HPDE6-E6E7 (cell line): ENCODE measurements at regions not wholly inside any gene's neighbourhood (a gene's known extent, or its start where the extent isn't known, plus 50 kb on each side); places are given as distances from the start of the nearest gene placed in this dataset.

Source experiments
- DNase-seq: peaks from one replicate; pipeline ENCODE4 v3.0.0; 2011; ENCODE audit warnings: missing footprints; ENCODE audit errors: extremely low spot score

DNA sequence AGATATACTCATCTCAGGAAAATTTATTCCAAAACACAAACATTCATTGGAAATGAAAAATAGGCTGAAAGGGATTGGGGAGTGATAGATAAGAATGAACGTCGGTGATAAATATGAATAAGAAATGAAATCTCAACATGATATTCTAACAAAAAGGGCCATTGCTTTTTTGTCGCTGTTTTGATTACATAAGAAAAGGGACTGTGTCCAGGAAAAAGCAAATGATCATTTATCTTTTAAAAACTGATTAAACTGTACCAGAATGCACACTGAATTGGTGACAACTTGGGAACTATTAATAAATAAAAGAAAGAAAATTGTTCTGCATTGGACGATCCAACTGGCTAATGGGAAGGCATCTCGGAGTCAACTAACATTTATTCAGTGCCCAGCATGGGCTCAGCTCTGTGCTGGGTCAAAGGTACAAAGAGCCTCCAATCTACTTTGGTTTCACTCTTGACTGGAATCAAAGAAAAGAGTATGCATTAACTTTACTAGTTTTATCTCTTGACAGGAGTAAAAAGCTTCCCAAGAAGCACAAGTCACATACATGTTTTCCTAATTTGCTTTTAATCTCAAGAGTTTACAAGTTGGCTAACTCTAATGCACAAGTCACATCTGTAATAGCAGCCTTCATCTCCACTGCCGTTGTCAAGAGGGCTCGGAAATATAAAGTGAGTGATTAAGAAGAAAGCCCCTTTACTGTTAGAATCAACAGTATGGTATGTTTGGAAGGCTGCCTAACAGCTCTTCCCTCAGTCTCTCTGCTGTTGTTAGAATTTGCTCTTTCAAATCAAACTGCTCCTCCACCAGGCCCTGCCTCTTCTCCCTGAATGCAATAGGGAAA lies 280.0 kb downstream of the IGSF11 start:
- no peak for DNase-seq

DNA sequence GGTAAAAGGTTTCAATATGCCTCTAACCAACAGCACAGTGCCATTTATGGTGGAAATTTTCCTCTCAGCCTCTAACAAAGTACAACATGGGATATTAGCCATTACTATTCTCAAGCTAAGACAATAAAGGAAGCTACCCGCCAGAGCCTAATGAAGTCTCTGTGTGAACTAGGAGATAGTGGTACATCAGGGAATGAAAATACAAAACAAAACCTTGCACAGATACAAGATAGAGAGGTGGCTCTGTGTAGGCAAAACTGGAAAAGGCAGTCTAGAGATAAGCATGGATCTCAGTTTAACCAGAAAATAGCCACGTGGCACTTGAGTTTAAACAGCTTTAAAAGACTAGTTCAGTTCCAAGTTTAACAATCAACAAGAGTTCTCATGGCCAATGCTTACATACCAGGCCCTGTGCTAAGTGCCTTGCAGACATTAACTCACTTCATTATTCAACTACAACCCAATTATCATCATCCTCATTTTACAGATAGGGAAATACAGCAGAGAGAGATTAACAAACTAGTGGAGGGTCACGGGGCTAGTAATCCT lies 279.3 kb downstream of the IGSF11 start:
- no peak for DNase-seq

DNA sequence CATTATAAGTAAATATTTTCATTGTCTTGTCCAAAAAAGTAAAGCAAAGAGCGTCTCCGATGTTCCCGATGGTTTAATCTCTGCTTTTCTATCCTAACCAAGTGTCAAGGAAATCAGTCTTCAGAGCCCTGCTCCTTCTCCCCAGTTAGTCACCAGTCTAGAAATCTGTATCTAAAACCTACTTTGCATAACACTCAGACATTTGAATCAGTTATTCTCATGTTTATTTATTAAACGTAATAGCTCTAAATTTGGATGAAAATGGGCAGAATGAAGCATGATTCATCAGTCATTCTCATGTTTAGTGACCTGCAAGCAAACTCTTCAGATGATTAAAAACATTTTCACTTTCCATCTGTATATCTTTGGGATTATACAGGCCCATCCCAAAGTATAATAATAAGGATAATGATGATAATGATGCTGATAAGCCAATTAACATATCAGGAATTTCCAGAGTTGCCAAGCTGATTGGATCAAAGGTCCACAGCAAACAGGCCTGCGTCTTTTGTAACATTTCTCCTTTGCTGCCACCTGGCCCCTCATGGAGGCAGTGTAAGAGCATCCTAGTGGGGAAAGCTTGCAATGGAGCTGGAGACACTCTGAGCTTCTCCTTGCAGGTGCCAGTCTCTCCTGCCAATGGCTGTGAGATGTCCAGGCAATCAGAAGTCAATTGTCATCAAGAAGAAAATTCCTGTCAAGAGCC lies 273.9 kb downstream of the IGSF11 start:
- DNase-seq: no peak

DNA sequence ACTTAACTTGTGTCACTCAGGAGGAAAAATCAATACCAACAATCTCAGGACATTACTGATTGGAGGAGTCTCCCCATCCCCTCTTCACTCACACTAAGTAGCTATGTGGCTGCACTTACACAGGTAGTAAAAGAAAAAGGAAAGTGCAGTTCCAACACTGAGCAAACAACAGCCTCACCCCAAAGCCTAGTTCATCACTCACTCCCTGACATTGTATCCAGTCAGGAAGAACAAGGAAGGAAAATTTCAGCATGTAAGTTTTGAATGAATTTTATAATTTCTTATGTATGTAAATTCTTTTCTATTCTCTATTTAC lies 273.4 kb downstream of the IGSF11 start:
- no peak for DNase-seq

DNA sequence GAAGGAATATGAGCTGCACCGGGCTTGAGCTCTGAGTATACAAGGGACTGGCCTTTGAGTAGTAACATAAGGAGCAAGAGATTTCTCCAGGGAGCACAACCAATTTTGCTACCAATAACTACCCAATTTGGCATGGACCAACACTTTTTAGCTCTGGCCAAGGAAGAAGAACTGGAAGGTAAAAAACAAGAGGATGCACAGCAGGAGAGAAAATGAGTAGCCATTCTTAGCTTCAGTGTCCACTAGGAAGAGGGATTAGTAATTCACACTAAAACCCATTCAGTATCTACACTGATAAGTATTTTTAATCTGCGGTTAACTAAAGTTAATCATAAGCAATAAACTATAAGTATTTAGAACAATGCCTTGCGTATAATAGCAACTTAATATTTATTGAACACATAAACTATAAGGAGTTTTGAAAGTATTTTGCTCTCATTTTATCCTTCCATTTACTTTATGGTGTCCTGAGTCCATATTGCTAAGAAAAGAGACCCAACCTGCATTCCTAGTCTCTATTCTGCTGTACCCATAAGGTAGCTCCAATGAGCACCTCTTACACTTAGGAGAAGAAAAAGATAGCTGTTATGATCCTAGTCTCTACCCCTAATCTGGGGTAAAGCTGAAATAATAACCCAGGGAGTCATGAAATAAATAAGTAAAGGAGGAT lies 268.9 kb downstream of the IGSF11 start:
- DNase-seq: no peak

DNA sequence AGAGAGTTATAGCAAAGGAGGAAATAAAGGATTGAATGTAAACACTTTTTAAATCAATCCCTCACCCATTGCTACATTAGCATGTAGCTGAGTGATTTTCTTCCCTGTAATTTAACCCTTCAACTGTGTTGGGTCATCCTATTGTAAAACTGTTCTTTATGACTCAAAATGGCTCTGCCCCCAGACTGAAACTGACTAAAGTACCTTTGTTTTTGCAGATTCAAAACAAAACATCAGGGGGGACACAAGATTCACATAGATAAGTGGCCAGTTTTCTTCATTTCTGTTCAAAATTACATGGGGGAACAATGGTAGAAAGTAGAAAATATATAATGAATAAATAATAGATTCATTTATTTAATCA lies 268.4 kb downstream of the IGSF11 start:
- no peak for DNase-seq

DNA sequence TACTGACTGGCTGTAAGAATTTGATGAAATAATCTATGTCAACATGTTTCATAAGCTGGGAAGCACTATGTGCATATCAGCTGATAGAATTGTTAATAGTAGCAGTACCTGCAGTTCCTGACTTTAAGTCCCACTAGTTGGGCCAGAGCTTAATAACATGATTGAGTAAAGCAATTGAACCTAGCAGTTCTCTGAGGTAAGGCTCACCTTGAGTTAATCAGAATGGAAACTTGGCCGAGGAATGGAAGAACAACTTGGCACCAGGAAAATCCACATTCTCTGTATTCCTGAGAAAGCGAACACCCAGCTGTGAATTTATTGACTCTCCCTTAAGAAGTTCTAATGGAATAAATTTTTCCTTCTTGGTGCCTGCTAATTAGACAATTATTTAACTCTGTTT lies 262.6 kb downstream of the IGSF11 start:
- DNase-seq: no peak

DNA sequence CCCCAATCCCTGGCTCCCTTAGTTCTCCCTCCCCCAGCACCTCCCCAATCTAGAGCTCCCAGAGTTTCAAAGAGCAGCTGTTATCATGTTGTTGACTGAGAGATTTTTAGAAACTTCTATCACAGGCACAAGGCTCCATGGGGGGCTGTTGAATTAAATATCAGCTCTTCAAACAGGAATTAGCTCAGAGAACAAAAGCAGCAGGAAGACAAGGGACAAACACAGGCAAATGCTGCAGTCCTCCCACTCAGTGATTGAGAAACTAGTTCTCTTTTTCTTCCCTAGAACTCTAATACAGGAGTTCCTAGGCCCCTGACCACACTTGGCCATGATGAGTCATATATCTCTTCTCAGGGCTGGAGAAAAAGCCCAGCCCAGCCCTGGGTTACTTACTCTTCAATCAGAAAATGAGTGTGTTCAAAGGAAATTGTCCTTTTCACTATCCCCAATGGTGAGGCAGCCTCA lies 262.1 kb downstream of the IGSF11 start:
- peak; percentile 8 for DNase-seq

DNA sequence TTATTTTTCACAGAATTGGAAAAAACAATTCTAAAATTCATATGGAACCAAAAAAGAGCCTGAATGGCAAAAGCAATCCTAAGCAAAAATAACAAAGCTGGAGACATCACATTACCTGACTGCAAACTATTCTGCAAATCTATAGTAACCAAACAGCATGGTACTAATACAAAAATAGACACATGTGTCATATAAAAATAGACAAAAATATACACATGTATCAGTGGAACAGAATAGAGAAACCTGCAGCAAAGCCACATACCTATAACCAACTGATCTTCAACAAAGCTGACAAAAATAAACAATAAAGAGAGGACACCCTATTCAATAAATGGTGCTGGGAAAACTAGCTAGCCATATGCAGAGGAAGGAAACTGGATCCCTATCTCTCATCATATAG lies 259.6 kb downstream of the IGSF11 start:
- DNase-seq: no peak

DNA sequence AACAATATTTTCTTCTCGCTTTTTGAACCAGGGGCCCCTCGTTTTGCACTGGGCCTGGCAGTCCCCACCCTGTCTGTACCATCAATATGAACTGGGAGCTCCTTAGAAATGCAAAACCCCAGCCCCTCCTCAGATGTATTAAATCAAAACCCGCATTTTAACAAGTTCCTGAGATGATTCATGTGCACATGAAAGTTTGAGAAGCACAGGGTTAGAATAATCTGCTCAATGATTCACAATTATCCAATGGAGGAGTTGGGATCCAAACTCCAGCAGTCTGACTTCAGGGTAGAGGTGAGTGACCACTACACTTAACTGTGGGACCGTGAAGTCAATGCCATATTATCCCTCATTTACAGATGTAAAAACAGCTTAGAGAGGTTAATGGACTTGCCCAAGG lies 256.4 kb downstream of the IGSF11 start:
- no peak for DNase-seq

DNA sequence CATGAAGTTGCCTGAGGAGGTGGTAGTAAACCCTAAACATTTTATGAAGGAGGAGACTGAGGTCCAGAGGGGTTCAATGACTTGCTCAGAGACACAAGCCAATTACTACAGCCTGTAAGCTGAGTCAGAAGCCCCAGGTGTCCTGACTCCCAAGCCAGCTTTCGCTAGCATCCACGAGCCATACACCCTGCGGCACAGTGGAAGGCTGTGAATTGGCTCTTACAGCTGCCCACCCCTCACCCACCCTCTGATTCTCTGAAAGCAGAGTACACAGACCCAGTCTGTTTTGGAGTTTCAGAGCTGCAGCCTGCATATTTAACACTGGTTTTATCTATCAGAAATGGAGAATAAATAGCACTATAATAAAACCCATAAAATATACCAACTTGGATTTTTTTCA lies 253.4 kb downstream of the IGSF11 start:
- DNase-seq: no peak

DNA sequence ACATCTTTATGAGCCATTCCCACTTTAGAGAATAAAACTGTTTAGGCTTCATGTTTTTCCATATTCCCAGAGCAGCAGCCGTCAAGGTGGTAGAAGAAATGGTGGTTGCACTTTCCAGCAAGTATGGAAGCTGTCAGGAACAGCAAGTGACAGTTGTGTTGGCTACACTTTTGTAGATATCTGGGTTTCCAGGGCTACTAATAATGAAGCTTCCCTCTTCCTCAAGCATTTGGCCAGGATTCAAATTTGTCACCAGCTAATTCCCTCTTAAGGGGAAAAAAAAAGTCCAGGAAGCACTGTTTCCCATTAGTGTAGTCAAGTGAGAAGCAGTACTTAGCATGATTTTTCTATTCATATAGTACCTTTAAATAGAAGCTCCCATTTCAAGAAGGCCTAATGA lies 252.8 kb downstream of the IGSF11 start:
- no peak for DNase-seq

DNA sequence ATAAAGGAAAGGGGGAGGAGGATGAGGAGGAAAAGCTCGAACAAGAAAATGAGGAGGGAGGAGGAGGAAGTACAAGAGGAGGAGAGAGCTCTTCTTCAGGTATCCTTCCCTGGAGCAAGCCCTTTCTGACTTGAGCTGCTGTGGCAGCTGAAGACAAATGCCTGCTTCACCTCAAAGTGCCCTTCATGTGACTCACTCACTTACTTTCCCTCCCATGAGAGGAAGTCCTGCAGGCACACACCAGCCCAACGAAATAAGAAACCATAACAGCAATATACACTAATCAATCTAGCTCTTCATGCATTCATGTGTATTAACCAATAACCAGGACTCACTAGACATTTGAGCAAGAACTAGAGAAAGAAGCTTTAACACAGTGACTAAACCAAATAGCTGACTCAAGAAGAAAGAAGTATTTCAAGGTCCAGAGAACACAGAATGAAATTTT lies 251.9 kb downstream of the IGSF11 start:
- peak; percentile 58 for DNase-seq

DNA sequence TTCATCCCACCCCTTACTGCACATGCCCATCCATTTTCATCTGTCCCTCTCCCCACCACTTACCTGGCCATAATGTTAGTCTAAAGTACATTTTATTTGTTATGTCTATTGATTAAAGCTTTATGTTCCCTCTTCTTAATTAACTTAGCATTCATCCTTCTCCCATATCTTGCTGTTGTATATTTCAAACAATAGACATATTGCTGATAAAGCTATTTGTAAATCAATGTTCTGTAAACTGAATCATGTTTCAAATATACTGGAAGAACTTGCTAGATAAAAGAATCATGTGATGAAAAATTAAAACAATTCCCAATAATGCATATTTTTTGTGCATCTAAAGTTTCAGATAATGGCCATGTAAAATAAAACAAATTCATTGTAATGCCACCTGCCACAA lies 249.2 kb downstream of the IGSF11 start:
- no peak for DNase-seq

DNA sequence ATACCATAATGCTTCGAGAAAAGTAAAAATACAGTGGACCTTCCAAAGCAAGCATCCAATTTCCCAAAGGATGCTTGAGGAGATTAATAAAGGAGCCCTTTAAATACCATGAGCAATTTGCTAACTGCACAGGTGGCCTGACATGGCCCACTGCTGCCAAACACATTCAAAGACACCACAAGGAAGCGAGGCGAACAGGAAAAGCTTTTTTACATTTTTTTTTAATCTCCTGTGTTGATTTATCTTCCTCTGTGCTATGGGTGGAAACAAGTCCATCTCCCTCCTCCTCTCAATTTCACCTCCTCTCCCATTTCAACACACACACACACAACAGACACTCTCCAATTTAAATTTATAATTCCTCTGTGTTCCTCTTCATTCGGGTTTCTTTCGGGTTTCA lies 243.4 kb downstream of the IGSF11 start:
- DNase-seq: no peak

DNA sequence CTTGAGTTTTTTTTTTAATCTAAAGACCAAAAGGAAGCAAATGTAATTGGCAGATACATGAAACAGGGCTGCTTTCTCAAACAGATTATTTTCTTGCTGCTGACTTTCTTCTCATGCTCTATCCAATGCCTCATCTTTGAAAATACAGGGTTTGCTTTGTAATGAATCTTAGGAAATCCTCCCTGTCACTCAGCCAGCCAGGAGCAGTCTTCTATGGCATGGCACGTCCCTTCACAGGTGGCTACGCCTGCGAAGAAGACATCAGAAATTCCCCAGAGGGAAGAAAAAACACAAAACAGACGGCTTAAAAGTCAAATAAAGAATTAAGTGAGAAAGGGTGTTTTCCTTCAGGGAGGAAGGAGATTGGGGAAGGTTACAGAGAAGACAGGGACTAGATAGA lies 242.5 kb downstream of the IGSF11 start:
- no peak for DNase-seq

DNA sequence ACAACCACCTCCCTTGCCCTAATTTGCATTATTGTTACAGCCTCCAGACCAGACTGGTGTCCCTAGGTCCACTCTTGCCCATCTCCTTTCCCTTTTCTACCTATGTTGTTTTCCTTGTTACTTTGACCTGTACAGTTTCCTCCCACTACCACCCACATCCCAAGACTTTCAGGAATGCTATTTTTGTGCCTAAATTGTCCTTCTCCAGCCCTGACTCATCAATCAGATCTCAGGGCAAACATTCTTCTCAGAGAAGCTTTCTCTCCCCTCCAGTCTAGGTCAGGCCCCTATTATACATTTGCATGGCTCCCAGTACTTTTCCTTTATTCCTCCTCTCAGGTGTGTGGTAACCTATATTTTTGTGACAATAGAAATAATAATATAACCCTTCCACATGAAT lies 241.5 kb downstream of the IGSF11 start:
- no peak for DNase-seq

DNA sequence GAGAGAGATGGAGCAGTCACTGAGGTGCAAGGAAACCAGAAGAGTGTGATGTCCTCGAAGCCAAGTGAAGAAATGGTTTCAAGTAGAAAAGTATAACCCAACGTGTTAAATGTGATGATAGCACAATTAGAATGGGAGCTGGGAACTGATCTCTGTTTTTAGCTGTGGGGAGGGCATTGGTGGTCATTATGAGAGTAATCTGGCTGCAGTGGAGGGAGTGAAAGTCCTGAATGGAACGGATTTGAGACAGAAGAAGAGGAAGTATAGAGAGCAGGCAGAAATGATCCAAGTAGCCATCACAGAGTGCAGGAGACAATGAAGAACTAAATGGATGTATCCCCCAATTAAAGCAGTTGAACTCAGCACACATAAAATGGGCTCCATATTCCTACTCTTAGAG lies 235.3 kb downstream of the IGSF11 start:
- no peak for DNase-seq

DNA sequence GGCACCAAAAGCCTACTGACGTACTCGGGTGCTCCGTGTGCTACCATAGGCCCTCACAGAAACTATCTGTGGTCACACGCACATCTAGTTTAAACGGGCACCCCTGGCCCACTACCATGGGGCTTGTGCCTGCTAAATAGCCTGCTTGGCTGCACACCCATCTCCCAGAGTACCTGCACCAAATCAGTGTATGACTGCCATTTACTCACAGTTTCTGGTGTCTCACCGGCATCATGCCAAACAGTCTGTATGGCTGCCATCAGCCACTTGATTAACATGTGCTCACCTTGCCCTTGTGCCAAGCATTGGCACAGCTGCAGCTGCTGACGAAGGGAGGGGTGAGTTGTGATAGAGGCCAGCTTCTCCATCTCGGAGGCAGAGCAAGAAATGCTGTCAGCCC lies 232.7 kb downstream of the IGSF11 start:
- DNase-seq: no peak

DNA sequence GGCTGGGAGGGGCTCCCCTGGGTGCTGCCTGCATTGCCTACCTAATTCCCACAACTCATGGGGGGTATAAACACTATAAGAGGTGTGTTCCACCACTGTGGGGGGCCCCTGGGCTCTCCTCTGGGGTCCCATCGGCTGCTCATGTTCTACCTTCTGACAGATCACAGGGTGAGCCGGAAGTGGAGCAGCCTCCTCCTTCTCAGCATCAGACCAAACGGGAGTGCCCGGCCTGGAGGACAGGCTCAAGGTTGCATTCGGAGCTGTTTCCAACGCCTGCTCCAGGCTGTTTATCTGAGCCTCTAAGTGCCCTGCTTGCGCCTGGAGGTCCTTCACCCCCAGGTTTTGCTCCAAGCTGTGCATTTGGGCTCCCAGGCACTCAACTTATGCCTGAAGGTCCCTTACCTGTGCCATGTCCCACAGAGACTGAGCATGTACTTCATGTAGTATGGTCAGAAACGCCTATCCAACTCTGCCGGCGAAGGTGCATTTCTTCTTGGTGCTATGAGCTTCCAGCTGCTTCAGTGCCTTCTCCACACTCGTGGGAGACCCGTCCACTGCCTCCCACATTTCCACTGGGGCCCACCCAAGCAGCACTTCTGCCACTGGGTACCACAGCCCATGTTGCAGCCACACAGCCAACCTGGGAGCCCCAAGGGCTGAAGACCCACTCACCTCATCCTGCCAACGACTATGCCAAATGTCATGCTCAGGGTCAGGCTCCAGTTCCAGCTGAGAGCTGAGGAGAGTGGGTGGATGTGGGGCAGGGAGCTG lies 232.1 kb downstream of the IGSF11 start:
- no peak for DNase-seq

DNA sequence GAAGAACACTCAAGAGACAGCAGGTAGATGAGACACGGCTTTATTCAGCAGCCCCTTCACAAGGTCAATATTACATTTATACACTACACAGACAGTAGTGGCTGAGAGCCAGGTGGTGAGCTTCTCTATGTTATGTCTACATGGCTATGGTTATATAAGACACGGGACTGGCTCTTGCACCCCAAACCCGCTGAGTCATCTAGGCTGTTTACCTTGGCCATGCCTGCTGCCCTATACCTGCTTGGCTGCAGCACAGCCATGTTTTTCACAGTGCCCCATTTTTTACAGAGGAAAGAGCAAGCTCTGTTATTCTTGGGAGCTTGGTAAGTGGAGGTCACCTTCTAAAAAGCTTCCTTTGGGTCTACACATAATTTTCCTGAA lies 231.6 kb downstream of the IGSF11 start:
- no peak for DNase-seq

DNA sequence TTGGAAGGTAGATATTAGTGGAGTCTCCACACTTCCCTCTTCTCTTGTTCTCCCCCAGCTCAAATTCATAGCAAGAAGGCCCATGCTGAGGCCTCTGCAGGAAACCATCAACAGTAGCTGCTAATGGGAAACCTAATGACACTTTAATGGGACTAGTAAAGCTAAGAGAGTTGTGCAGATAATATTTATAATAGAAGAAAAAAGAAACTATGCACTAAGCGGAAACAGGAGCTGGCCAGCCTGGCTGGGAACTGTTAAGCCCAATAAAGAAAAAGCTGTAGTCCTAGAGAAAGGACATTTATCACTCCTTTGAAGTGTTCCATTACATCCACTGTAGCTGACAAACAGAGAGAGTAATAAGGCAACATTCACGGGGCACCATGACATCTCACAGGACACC lies 229.6 kb downstream of the IGSF11 start:
- no peak for DNase-seq
